OCI-LY3 (cell line): ENCODE measurements at regions not wholly inside any gene's neighbourhood (a gene's known extent, or its start where the extent isn't known, plus 50 kb on each side); places are given as distances from the start of the nearest gene placed in this dataset.

Source experiments
- H2AFZ ChIP-seq: fragments of 200-600, 300-600 bp; shearing (Covaris generic); 2 replicates; pipeline ENCODE4 v1.6.0; 2014; ENCODE audit warnings: antibody characterized with exemption, low read depth, low read length
- H3K27ac ChIP-seq: fragments of 200-600, 300-600 bp; sonication (generic); 2 replicates; pipeline ENCODE4 v1.5.1; 2014; ENCODE audit warnings: mild to moderate bottlenecking, low read length, moderate library complexity, mixed read lengths
- H3K27me3 ChIP-seq: fragments of 200-600, 300-600 bp; sonication (generic); 2 replicates; pipeline ENCODE4 v1.6.1; 2014; ENCODE audit warnings: low read depth, low read length, mixed read lengths
- H3K36me3 ChIP-seq: fragments of 200-600, 300-600 bp; sonication (generic); replicated peaks from 2 replicates; pipeline ENCODE3; 2014; ENCODE audit warnings: low read depth, low read length, mixed read lengths
- H3K4me1 ChIP-seq: fragments of 300-600, 200-600 bp; sonication (generic); 2 replicates; pipeline ENCODE4 v1.6.1; 2014; ENCODE audit warnings: low read length, mixed read lengths
- H3K4me2 ChIP-seq: fragments of 200-600, 300-600 bp; sonication (generic); 2 replicates; pipeline ENCODE4 v1.6.1; 2014; ENCODE audit warnings: low read length, mixed read lengths
- H3K4me3 ChIP-seq: fragments of 300-600, 200-600 bp; sonication (generic); 2 replicates; pipeline ENCODE4 v1.5.1; 2014; ENCODE audit warnings: antibody characterized with exemption, mild to moderate bottlenecking, low read length, moderate library complexity
- H3K79me2 ChIP-seq: fragments of 300-600, 200-600 bp; shearing (Covaris generic); 2 replicates; pipeline ENCODE4 v1.6.1; 2014; ENCODE audit warnings: mild to moderate bottlenecking, low read length, mixed read lengths
- H3K9ac ChIP-seq: fragments of 300-600, 200-600 bp; shearing (Covaris generic); 2 replicates; pipeline ENCODE4 v1.6.0; 2014; ENCODE audit warnings: mild to moderate bottlenecking, low read length, moderate library complexity
- H3K9me3 ChIP-seq: fragments of 200-600, 300-600 bp; shearing (Covaris generic); 2 replicates; pipeline ENCODE4 v1.6.1; 2014; ENCODE audit warnings: low read length, mixed read lengths; ENCODE audit not compliant: insufficient read depth
- H4K20me1 ChIP-seq: fragments of 200-600, 300-600 bp; sonication (generic); 2 replicates; pipeline ENCODE4 v1.6.1; 2016; ENCODE audit warnings: low read length, mixed read lengths; ENCODE audit not compliant: insufficient read depth
- CTCF ChIP-seq: fragments of 200-600, 300-600 bp; sonication (generic); IDR thresholded peaks from 2 replicates; pipeline ENCODE4 v1.5.1; 2014; ENCODE audit warnings: antibody characterized with exemption, low read length, low read depth
- EZH2phosphoT487 ChIP-seq: fragments of 200-600 bp; shearing (Covaris generic); IDR thresholded peaks from 2 replicates; pipeline ENCODE4 v1.6.1; 2018; ENCODE audit warnings: antibody characterized with exemption, mixed run types, low read depth

- Histone ChIP-seq H2AFZ (no peak overlapping the region), H3K79me2 (no peaks in the 10 kb centered on the region), H3K27ac (no peak overlapping the region), H3K4me1 (peaks cover 48% of the 10 kb centered on the region), H3K36me3 (no peaks in the 10 kb centered on the region), H3K4me3 (no peak overlapping the region), H3K9me3 (no peaks in the 10 kb centered on the region), H3K4me2 (no peak overlapping the region), H3K9ac (no peak overlapping the region), H3K27me3 (no peaks in the 10 kb centered on the region), H4K20me1 (no peaks in the 10 kb centered on the region)
- TF ChIP-seq CTCF: no peak
- TF ChIP-seq EZH2phosphoT487: no peak
Measured at GRCh38 chr5:115456056-115456455, 88.5 kb downstream of the FEM1C start.

GRCh38 chr5:115455301-115455707 is 89.3 kb downstream of the FEM1C start:
- TF ChIP-seq CTCF: no peak
- TF ChIP-seq EZH2phosphoT487: no peak
- Histone ChIP-seq H3K4me3 (no peak overlapping the region), H3K79me2 (no peaks in the 10 kb centered on the region), H2AFZ (no peak overlapping the region), H4K20me1 (no peaks in the 10 kb centered on the region), H3K4me2 (no peak overlapping the region), H3K9me3 (no peaks in the 10 kb centered on the region), H3K4me1 (peaks cover 48% of the 10 kb centered on the region), H3K27ac (no peak overlapping the region), H3K9ac (no peak overlapping the region), H3K36me3 (no peaks in the 10 kb centered on the region), H3K27me3 (no peaks in the 10 kb centered on the region)

- Histone ChIP-seq H3K4me2 (no peak overlapping the region), H3K27me3 (no peaks in the 10 kb centered on the region), H3K4me3 (no peak overlapping the region), H2AFZ (no peak overlapping the region), H3K36me3 (no peaks in the 10 kb centered on the region), H3K9ac (no peak overlapping the region), H3K27ac (no peak overlapping the region), H3K79me2 (no peaks in the 10 kb centered on the region), H3K9me3 (no peaks in the 10 kb centered on the region), H3K4me1 (peaks cover 61% of the 10 kb centered on the region), H4K20me1 (no peaks in the 10 kb centered on the region)
- TF ChIP-seq CTCF (no peak), EZH2phosphoT487 (no peak)
Measured at GRCh38 chr5:115453391-115454095, 91.0 kb downstream of the FEM1C start.

- Histone ChIP-seq H3K36me3 (no peaks in the 10 kb centered on the region), H4K20me1 (no peaks in the 10 kb centered on the region), H3K27ac (no peak overlapping the region), H3K4me1 (peaks cover 62% of the 10 kb centered on the region), H2AFZ (no peak overlapping the region), H3K79me2 (no peaks in the 10 kb centered on the region), H3K4me3 (no peak overlapping the region), H3K27me3 (no peaks in the 10 kb centered on the region), H3K4me2 (no peak overlapping the region), H3K9me3 (no peaks in the 10 kb centered on the region), H3K9ac (no peak overlapping the region)
- TF ChIP-seq CTCF (no peak), EZH2phosphoT487 (no peak)
Measured at GRCh38 chr5:115452536-115453235, 91.9 kb downstream of the FEM1C start.
